ENCODE measurements at regions not wholly inside any gene's neighbourhood (a gene's known extent, or its start where the extent isn't known, plus 50 kb on each side); places are given as distances from the start of the nearest gene placed in this dataset.

DNA sequence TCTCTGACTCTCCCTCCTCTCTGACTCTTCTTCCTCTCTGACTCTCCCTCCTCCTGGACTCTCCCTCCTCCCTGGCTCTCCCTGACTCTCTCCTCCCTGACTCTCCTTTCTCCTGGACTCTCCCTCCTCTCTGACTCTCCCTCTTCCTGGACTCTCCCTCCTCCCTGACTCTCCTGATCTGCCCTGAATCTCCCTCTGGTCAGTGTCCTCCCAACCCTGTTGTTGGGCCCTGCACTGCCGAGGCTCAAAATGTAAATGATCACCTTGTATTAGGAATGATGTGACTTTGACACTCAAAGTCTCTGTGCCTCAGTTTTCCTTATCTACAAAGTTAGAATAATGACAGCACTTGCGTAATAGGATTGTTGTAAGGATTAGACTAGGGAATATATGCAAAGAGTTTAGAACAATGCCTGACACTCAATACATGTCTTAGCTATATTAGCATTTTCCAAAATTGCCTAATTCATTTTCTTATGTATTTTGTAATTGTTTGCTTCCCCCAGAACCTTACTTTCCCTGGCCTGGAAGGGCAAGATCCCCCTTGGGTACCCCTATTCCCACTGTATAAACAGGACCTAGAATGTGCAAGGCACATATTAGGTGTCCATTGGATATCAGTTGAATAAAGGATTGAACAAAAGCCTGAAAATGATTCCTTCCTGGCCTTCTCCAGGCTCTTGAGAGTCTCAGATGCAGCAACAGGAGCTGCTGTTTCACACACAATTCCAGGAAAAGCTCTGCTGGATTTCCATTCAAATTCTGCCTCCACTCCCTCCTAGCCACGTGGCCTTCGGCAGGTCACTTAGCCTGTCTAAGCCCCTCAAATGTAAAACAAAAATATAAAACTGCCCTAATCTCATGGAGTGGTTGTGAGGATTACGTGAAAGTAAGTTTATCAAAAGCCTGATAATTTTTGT is 170.1 kb downstream of the INHBB start:
- no peak for DNase-seq (ENCODE audit: low read depth in 3 of 3)

- DNase-seq (ENCODE audit: low read depth in 3 of 3) = no peak
Measured at GRCh38 chr2:120516679-120517314, 170.9 kb downstream of the INHBB start.

DNA sequence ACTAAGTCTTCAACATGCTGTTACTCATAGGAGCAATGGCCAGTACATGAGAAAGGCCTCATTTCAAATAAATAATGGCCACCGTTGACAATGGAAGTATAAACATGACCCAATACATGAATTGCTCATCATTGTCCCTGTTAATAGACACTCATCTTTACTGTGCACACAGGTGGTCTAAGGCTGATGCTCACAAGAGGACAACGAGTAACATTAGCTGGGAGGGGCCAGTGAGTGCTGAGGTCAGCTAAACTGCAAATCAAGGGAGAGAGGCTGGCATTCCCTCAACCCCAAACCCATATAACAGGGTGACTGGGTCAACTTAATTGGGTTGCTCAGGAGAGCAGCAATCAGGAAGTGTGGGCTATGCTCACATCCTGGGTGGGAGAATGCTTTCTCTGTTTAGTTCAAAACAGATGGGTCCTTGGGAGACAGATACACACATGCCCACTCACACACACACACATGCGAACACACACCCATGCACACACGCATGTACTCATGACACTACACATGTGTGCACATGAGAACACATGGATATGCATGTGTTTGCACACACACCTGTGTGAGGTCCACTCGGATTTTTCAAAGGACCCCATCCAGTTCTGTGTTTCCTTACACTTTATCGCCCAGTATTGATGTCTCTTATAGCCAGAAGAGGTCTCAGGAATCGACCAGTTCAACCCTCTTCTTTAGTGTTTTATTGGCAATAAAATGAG is 172.0 kb downstream of the INHBB start:
- no peak for DNase-seq (ENCODE audit: low read depth in 3 of 3)

- no peak for DNase-seq (ENCODE audit: low read depth in 3 of 3)
Measured at GRCh38 chr2:120518819-120519218, 172.9 kb downstream of the INHBB start.

- DNase-seq (ENCODE audit: low read depth in 3 of 3) = no peak
Measured at GRCh38 chr2:120519469-120519868, 173.5 kb downstream of the INHBB start.

DNA sequence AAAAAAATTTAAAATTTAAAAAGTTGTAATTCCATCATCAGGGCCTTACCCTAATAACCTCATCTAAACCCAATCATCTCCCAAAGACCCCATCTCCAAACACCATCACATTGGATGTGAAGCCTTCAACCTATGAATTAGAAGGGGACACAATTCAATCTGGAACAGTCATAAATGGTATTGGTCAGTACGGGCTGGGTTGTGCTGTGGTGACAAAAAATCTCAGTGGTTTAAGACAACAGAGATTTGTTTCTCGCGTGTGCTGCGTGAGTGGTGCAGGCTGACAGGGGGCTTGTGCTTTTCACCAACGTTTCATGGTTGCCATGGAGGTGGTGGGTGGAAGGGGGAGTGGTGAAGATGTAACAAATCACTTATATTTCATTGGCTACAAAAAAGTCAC is 174.5 kb downstream of the INHBB start:
- no peak for DNase-seq (ENCODE audit: low read depth in 3 of 3)

- peak in 1 of 3 experiments; percentile 32 for DNase-seq (ENCODE audit: low read depth in 3 of 3)
Measured at GRCh38 chr2:120520929-120521912, 175.3 kb downstream of the INHBB start.

GRCh38 chr2:120522151-120522751 is 176.3 kb downstream of the INHBB start:
- no peak for DNase-seq (ENCODE audit: low read depth in 3 of 3)

GRCh38 chr2:120523766-120524165 is 177.8 kb downstream of the INHBB start:
- no peak for DNase-seq (ENCODE audit: low read depth in 3 of 3)

- no peak for DNase-seq (ENCODE audit: low read depth in 3 of 3)
Measured at GRCh38 chr2:120524174-120524573, 178.2 kb downstream of the INHBB start.

- no peak for DNase-seq (ENCODE audit: low read depth in 3 of 3)
Measured at GRCh38 chr2:120525056-120526046, 179.4 kb downstream of the INHBB start.

DNA sequence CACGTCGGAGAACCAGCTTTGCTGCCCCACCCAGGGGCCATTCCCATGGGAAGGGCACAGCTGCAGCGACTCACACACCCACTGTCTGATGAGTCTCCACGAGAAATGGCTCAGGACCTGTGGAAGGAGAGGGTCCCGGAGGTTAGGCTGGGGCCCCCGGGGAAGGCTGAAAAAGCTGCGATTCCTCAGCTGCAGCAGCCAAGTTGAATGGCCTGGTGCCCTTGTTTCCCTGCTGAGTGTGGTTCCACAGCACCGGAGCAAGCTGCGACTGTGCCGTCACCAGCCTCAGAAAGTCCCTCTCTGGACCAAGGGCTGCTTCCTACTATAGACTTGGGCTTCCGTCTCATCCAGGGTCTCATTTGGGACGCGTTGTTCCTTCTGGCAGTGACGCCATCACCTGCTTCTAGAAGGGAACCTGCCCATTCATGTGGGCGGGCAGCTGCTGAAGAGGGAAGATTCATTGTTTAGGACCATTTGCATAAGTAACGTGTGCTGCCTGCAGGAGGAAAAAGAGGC is 180.2 kb downstream of the INHBB start:
- DNase-seq (ENCODE audit: low read depth in 3 of 3) = no peak

DNA sequence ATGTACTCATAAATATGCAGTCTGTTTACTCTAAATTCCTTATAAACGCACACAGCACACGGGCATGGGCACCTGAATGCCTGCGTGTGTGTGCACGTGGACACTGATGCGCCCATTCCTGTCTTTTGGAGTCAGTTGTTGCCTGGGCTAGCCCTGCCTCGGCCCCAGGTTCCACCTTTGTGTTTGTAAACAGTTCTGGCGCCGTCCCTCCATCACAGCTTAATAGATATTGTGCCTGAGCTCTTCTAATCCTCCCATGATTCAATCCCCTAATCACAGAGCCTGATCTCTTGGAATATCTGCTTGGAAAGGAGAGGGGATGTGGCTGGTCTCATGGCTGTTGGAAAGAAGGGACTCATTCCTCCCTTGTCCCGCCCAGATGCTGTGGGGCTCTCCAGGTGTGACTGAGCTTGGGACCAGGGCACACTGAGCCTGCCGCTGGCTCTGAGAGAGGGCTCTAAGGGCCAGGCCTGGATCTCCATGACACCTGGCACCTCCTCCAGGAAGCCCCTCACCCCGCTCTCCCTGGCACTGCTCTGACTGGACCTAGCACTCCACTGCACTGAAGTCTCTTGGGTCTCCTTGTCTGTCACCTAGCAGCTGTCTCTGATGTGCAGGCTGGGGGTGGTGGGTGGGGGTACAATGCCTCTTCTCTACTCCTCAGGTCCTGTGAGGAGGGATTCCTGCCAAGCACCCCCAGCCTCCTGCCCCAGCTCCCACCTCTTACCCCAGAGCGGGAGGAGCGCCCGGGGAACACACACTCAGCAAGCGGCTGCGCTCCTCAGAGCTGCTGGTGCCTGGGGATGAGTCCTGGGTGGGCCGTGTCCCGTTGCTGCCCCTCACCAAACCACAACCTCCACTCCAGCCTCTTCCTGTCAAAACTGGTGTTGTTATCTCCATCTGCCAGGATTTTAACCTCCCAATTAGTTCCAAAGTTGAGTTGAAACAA is 181.3 kb downstream of the INHBB start:
- DNase-seq (ENCODE audit: low read depth in 3 of 3) = no peak

DNA sequence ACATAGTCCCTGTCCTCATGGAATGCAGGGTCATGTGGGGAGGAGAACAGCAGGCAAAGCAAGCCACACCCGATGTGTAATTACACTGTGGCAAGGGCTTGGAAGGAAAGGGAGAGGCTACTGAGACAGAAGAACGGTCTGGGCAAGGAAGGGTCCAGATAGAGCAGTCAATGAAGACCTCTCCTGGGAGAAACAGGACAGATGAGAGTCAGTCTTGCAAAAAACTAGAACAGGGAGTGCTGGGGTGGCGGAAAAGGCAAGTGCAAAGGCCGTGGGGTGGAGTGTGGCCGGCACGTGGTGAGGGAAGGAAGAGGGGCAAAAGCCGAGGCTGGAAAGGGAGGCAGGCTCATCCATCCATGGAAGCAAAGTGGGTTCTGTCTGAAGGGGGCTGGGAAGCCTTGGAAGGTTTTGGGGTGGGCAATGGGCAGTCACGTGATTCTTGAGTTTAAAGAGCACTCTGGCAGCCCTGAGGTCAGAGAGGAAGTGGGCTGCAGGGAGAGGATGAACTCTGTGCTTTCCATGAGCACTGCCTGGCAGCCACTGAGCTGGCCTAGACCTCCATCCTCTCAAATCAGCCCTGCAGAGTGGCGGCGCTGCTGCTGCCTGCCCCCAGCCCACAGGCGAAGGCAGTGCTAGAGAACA is 182.2 kb downstream of the INHBB start:
- no peak for DNase-seq (ENCODE audit: low read depth in 3 of 3)

DNA sequence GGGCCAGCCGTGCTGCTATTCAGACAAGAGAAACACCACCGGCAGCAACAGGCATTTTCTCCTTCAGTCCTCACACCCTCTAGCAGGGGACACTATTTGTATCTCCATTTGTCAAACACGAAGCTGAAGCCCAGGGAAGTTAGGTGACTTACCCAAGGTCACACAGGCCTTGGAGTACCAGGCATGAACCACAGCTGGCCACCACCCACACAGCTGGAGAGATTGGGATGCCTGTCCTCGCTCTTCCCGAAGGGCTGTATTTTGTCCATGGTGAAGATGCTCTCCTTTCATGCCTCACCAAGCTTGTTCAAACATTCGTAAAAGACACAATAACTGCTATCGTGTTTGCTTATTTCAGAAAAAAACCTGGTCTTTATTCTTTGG is 182.7 kb downstream of the INHBB start:
- DNase-seq (ENCODE audit: low read depth in 3 of 3) = no peak

DNA sequence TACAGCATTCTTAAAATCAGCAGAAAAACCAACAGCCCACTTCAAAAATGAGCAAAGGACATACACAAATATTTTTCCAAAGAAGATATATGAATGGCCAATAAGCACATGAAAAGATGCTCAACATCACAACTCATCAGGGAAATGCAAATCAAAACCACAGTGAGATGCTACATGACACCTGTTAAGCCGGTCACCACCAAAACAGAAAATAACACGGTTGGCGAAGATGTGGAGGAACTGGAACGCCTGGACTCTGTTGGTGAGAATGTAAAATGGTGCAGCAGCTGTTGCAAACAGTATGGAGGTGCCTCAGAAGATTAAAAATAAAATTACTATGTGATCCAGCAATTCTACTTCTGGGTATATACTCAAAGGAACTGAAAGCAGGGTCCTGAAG is 184.8 kb downstream of the INHBB start:
- no peak for DNase-seq (ENCODE audit: low read depth in 3 of 3)

GRCh38 chr2:120531365-120531764 is 185.4 kb downstream of the INHBB start:
- no peak for DNase-seq (ENCODE audit: low read depth in 3 of 3)
